Fibroblast of lung (primary cell): ENCODE measurements at regions not wholly inside any gene's neighbourhood (a gene's known extent, or its start where the extent isn't known, plus 50 kb on each side); places are given as distances from the start of the nearest gene placed in this dataset.

Experiments used
- DNase-seq, 2 donors: peaks; one replicate each; pipeline versions ENCODE4 v3.0.0 to v3.0.0-alpha.2; 2010; ENCODE audit warnings: low read depth in 2 of 2
- H2AFZ ChIP-seq: 2 replicates; pipeline ENCODE4 v1.5.1; 2012; ENCODE audit warnings: low read length, control low read depth, inconsistent platforms
- H3K27ac ChIP-seq: 2 replicates; pipeline ENCODE4 v1.5.1; 2011; ENCODE audit warnings: low read length, control low read depth; ENCODE audit not compliant: insufficient read depth
- H3K27me3 ChIP-seq: 2 replicates; pipeline ENCODE4 v1.5.1; 2011; ENCODE audit warnings: mild to moderate bottlenecking, low read length; ENCODE audit not compliant: control insufficient read depth, insufficient read depth
- H3K36me3 ChIP-seq: 2 replicates; pipeline ENCODE4 v1.5.1; 2011; ENCODE audit warnings: low read length; ENCODE audit not compliant: control insufficient read depth, insufficient read depth
- H3K4me1 ChIP-seq: 2 replicates; pipeline ENCODE4 v1.5.1; 2011; ENCODE audit warnings: low read length; ENCODE audit not compliant: control insufficient read depth, insufficient read depth; ENCODE audit errors: extremely low read depth
- H3K4me2 ChIP-seq: 2 replicates; pipeline ENCODE4 v1.5.1; 2011; ENCODE audit warnings: low read length, control low read depth; ENCODE audit not compliant: insufficient read depth; ENCODE audit errors: extremely low read depth
- H3K4me3 ChIP-seq, 4 experiments: fragments of 200-600 bp in 1 of 4; sonication (generic) in 1 of 4; replicated peaks in 1 of 4; 2 replicates each; pipeline ENCODE4 v1.5.1; 2011 to 2016; ENCODE audit warnings: low read length in 4 of 4, low read depth in 3 of 4, mild to moderate bottlenecking in 3 of 4, control low read depth in 2 of 4, inconsistent platforms in 1 of 4, mixed read lengths in 1 of 4; ENCODE audit not compliant: insufficient read depth in 1 of 4; ENCODE audit errors: control extremely low read depth in 1 of 4
- H3K79me2 ChIP-seq: 2 replicates; pipeline ENCODE4 v1.5.1; 2012; ENCODE audit warnings: mild to moderate bottlenecking, low read length, inconsistent platforms; ENCODE audit not compliant: control insufficient read depth, insufficient read depth
- H3K9ac ChIP-seq: 2 replicates; pipeline ENCODE4 v1.5.1; 2011; ENCODE audit warnings: mild to moderate bottlenecking, low read length, control low read depth; ENCODE audit not compliant: insufficient read depth
- H3K9me3 ChIP-seq: 2 replicates; pipeline ENCODE4 v1.5.1; 2012; ENCODE audit warnings: low read depth, low read length; ENCODE audit not compliant: control insufficient read depth, insufficient read depth
- H4K20me1 ChIP-seq: 2 replicates; pipeline ENCODE4 v1.5.1; 2011; ENCODE audit warnings: low read length; ENCODE audit not compliant: control insufficient read depth, insufficient read depth; ENCODE audit errors: extremely low read depth
- EZH2 ChIP-seq: IDR thresholded peaks from 2 replicates; pipeline ENCODE4 v1.5.1; 2012; ENCODE audit warnings: low read length, control low read depth, mild to moderate bottlenecking; ENCODE audit errors: missing control alignments
- TF ChIP-seq, protein P1 (sequence below), 2 donors: IDR thresholded peaks in 1 of 2; conservative IDR thresholded peaks in 1 of 2; 1 replicate in 1 of 2; 2 replicates in 1 of 2; pipeline ENCODE4 v1.5.1; 2011 to 2012; ENCODE audit warnings: low read length in 2 of 2, control low read depth in 1 of 2, inconsistent platforms in 1 of 2, low read depth in 1 of 2, mild to moderate bottlenecking in 1 of 2

DNA sequence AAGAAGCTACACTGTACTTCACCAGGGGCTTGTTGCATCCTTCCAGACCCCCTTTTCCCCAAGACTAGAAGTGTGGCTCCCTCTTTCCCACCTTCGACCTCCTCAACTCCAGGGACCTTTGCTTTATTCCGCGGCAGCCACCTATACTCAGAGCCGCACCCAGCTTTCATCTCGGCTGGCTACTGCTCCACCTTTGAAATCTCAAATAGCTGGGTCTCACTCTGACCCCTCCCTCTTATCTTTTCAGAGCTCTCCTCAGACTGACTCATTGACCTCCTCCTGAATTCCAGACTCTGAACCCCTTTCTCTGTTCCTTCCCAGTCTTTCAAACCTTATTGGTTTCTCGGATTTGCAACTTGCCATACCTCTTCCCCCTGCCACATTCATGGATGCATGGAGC lies 144.7 kb upstream of the JUN start:
- Histone ChIP-seq H3K9me3 (no peaks in the 10 kb centered on the region), H3K4me1 (peaks cover 10% of the 10 kb centered on the region)

DNA sequence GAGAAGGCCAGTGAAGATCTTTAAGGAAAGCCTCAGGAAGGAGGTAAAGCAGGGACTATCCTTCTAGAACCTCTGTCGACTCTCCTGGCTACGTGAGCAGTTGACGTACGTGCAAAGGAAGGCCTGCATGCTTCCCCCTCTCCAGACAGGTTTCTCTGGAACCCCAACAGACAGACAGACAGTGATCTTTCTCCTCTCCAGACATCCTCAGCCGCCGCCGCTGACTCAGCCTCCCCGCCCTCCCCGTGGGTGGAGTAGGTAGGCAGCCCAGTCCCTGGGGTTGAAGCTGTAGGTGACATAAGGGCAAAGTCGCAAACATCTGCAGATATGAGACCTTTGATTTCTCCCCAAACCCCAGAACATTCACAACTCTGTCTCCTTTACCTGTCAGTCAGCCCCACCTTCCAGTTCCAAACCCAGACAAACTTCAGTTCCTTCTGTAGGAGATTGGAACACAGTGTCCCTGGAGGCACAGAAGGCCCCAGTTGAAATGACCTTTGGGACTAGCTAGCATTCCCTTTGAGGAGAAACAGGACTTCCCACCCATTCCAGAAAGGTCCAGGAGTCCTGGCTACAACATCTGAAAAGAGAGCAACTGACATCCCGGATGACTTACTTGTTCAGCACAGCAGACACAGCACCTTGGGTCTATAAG lies 146.0 kb upstream of the JUN start:
- no peak overlapping the region for H3K4me3 ChIP-seq
- H3K4me2 ChIP-seq = no peak overlapping the region
- no peak overlapping the region for H3K9ac ChIP-seq
- DNase-seq = peak in 1 of 2 donors; percentile 30
- H3K36me3 ChIP-seq = no peaks in the 10 kb centered on the region
- no peaks in the 10 kb centered on the region for H3K9me3 ChIP-seq
- no peaks in the 10 kb centered on the region for H3K79me2 ChIP-seq
- no peaks in the 10 kb centered on the region for H3K27me3 ChIP-seq
- no peak overlapping the region for H2AFZ ChIP-seq
- TF ChIP-seq, protein P1, sequence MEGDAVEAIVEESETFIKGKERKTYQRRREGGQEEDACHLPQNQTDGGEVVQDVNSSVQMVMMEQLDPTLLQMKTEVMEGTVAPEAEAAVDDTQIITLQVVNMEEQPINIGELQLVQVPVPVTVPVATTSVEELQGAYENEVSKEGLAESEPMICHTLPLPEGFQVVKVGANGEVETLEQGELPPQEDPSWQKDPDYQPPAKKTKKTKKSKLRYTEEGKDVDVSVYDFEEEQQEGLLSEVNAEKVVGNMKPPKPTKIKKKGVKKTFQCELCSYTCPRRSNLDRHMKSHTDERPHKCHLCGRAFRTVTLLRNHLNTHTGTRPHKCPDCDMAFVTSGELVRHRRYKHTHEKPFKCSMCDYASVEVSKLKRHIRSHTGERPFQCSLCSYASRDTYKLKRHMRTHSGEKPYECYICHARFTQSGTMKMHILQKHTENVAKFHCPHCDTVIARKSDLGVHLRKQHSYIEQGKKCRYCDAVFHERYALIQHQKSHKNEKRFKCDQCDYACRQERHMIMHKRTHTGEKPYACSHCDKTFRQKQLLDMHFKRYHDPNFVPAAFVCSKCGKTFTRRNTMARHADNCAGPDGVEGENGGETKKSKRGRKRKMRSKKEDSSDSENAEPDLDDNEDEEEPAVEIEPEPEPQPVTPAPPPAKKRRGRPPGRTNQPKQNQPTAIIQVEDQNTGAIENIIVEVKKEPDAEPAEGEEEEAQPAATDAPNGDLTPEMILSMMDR (conservative IDR thresholded peaks at IDR 0.05 in 1 of 2, IDR thresholded peaks at IDR 0.05 in 1 of 2; ENCODE audit: low read depth in 1 of 2, low read length in 2 of 2) = no peak
- no peak for TF ChIP-seq EZH2
- no peaks in the 10 kb centered on the region for H4K20me1 ChIP-seq
- no peak overlapping the region for H3K27ac ChIP-seq
- H3K4me1 ChIP-seq = peaks cover 10% of the 10 kb centered on the region

More for the DNA sequence above, 144.7 kb upstream of the JUN start:
- Histone ChIP-seq H4K20me1 (no peaks in the 10 kb centered on the region), H3K27ac (no peak overlapping the region), H3K36me3 (no peaks in the 10 kb centered on the region), H3K27me3 (no peaks in the 10 kb centered on the region), H3K79me2 (no peaks in the 10 kb centered on the region), H3K9ac (no peak overlapping the region), H2AFZ (no peak overlapping the region), H3K4me3 (no peak overlapping the region), H3K4me2 (no peak overlapping the region)
- TF ChIP-seq, protein P1 (conservative IDR thresholded peaks at IDR 0.05 in 1 of 2, IDR thresholded peaks at IDR 0.05 in 1 of 2; ENCODE audit: low read depth in 1 of 2, low read length in 2 of 2) = no peak
- TF ChIP-seq EZH2 = no peak
- DNase-seq = no peak

DNA sequence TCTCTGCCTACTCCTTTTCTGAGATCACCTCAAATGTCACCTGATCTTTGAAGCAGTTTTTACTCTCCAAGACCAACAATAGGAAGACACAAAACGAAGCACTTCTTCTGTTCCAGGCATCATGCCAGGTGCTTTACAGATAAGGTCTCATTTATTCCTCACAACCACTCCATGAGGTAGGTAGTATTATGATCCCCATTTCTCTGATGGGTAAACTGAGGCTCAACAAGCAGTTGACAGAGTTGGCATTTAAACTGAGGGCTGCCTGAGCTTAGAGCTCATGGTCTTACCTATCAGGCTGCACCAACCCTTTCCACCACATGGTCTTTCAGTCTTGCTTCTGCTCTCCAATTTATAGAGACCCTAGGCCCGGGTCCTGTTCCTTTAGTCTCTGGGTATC lies 147.2 kb upstream of the JUN start:
- no peak overlapping the region for H3K27ac ChIP-seq
- no peak overlapping the region for H2AFZ ChIP-seq
- H3K36me3 ChIP-seq = no peaks in the 10 kb centered on the region
- H3K79me2 ChIP-seq = no peaks in the 10 kb centered on the region
- no peak for DNase-seq
- H3K9ac ChIP-seq = no peak overlapping the region
- H3K9me3 ChIP-seq = no peaks in the 10 kb centered on the region
- H3K4me1 ChIP-seq = peaks cover 10% of the 10 kb centered on the region
- no peak overlapping the region for H3K4me3 ChIP-seq
- H3K4me2 ChIP-seq = no peak overlapping the region
- H4K20me1 ChIP-seq = no peaks in the 10 kb centered on the region
- no peaks in the 10 kb centered on the region for H3K27me3 ChIP-seq
- TF ChIP-seq, protein P1 (conservative IDR thresholded peaks at IDR 0.05 in 1 of 2, IDR thresholded peaks at IDR 0.05 in 1 of 2; ENCODE audit: low read depth in 1 of 2, low read length in 2 of 2) = no peak
